ENCODE measurements at regions not wholly inside any gene's neighbourhood (a gene's known extent, or its start where the extent isn't known, plus 50 kb on each side); places are given as distances from the start of the nearest gene placed in this dataset.

GRCh38 chr22:48093981-48094380, 1331.5 kb downstream of the TBC1D22A start:
- H3K9me3 ChIP-seq (ENCODE audit: control insufficient read depth, insufficient read depth, low read depth, low read length): no peaks in the 10 kb centered on the region
- DNase-seq (ENCODE audit: low read depth, low spot score): no peak
- TF ChIP-seq TCF7L2 (IDR thresholded peaks at IDR 0.05; ENCODE audit: low read depth, low read length): no peak
- TF ChIP-seq POLR2AphosphoS5 (IDR thresholded peaks at IDR 0.05; ENCODE audit: low read depth, low read length): no peak
- no peak for TF ChIP-seq CTCF (IDR thresholded peaks at IDR 0.05)
- TF ChIP-seq SIN3A (IDR thresholded peaks at IDR 0.05; ENCODE audit: borderline replicate concordance, insufficient read depth, low read depth, low read length): no peak
- no peak for TF ChIP-seq REST (IDR thresholded peaks at IDR 0.05; ENCODE audit: insufficient read depth in 1 of 2, low read depth in 2 of 2, low read length in 1 of 2)
- no peaks in the 10 kb centered on the region for H3K36me3 ChIP-seq (ENCODE audit: control insufficient read depth, insufficient read depth, low read length)
- no peak overlapping the region for H3K27ac ChIP-seq (ENCODE audit: low read length)
- H3K4me1 ChIP-seq (ENCODE audit: control insufficient read depth, insufficient read depth, low read length): no peaks in the 10 kb centered on the region
- H3K27me3 ChIP-seq (ENCODE audit: control insufficient read depth, insufficient read depth, low read length): no peaks in the 10 kb centered on the region; the same call in 1 of the 2 replicates
- H3K4me3 ChIP-seq (ENCODE audit: low read depth in 2 of 2, low read length in 2 of 2): no peak overlapping the region
- BruUV-seq (replicated peaks): no TSS peak
- in situ Hi-C loops (cut with HindIII; ENCODE audit: low pct_unique_long_range_greater_than_20kb, low sequenced_read_pairs) (no loop called here), intact Hi-C loops (cut with micrococcal nuclease; ENCODE audit: unreplicated experiment) (no loop called here)
- ATAC-seq: no peak
- ChIA-PET CTCF (no interaction called here), POLR2A (interaction anchor here (0.6 kb wide), 1 partner anchor 563 kb away, joined by 4 read pairs; no protein-coding TSS in a partner anchor)

GRCh38 chr22:48092866-48093265, 1330.4 kb downstream of the TBC1D22A start:
- DNase-seq (ENCODE audit: low read depth, low spot score) (no peak), ATAC-seq (no peak)
- CTCF ChIA-PET: no interaction called here
- no peaks in the 10 kb centered on the region for H3K9me3 ChIP-seq (ENCODE audit: control insufficient read depth, insufficient read depth, low read depth, low read length)
- H3K4me1 ChIP-seq (ENCODE audit: control insufficient read depth, insufficient read depth, low read length): no peaks in the 10 kb centered on the region
- intact Hi-C loops (cut with micrococcal nuclease; ENCODE audit: unreplicated experiment) (no loop called here), in situ Hi-C loops (cut with HindIII; ENCODE audit: low pct_unique_long_range_greater_than_20kb, low sequenced_read_pairs) (no loop called here)
- no peak overlapping the region for H3K27ac ChIP-seq (ENCODE audit: low read length)
- no TSS peak for BruUV-seq (replicated peaks)
- no peaks in the 10 kb centered on the region for H3K36me3 ChIP-seq (ENCODE audit: control insufficient read depth, insufficient read depth, low read length)
- H3K4me3 ChIP-seq (ENCODE audit: low read depth in 2 of 2, low read length in 2 of 2): no peak overlapping the region
- TF ChIP-seq SIN3A (IDR thresholded peaks at IDR 0.05; ENCODE audit: borderline replicate concordance, insufficient read depth, low read depth, low read length) (no peak), TCF7L2 (IDR thresholded peaks at IDR 0.05; ENCODE audit: low read depth, low read length) (no peak), POLR2AphosphoS5 (IDR thresholded peaks at IDR 0.05; ENCODE audit: low read depth, low read length) (no peak), CTCF (IDR thresholded peaks at IDR 0.05) (no peak), REST (IDR thresholded peaks at IDR 0.05; ENCODE audit: insufficient read depth in 1 of 2, low read depth in 2 of 2, low read length in 1 of 2) (no peak)
- H3K27me3 ChIP-seq (ENCODE audit: control insufficient read depth, insufficient read depth, low read length): no peaks in the 10 kb centered on the region; the same call in 1 of the 2 replicates
- POLR2A ChIA-PET: no interaction called here

All from Panc1 (cell line).